Lower leg skin (tissue), 3 donors: ENCODE measurements at regions not wholly inside any gene's neighbourhood (a gene's known extent, or its start where the extent isn't known, plus 50 kb on each side); places are given as distances from the start of the nearest gene placed in this dataset.

Experiments
- POLR2A ChIP-seq, 2 donors: fragments of 450-650 bp; IDR thresholded peaks; one replicate each; pipeline ENCODE4 v1.6.1; 2016 to 2017; ENCODE audit warnings: antibody characterized with exemption in 2 of 2, mild to moderate bottlenecking in 1 of 2, moderate library complexity in 1 of 2
- TF ChIP-seq, protein P1 (sequence below), 3 donors: fragments of 450-650 bp; IDR thresholded peaks; one replicate each; pipeline ENCODE4 v1.5.1; 2016; ENCODE audit warnings: antibody characterized with exemption in 3 of 3, mild to moderate bottlenecking in 3 of 3, moderate library complexity in 2 of 3

GRCh38 chr1:239617731-239618130, 231.4 kb downstream of the CHRM3 start:
- TF ChIP-seq, protein P1, sequence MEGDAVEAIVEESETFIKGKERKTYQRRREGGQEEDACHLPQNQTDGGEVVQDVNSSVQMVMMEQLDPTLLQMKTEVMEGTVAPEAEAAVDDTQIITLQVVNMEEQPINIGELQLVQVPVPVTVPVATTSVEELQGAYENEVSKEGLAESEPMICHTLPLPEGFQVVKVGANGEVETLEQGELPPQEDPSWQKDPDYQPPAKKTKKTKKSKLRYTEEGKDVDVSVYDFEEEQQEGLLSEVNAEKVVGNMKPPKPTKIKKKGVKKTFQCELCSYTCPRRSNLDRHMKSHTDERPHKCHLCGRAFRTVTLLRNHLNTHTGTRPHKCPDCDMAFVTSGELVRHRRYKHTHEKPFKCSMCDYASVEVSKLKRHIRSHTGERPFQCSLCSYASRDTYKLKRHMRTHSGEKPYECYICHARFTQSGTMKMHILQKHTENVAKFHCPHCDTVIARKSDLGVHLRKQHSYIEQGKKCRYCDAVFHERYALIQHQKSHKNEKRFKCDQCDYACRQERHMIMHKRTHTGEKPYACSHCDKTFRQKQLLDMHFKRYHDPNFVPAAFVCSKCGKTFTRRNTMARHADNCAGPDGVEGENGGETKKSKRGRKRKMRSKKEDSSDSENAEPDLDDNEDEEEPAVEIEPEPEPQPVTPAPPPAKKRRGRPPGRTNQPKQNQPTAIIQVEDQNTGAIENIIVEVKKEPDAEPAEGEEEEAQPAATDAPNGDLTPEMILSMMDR (IDR thresholded peaks at IDR 0.05), result no peak
- no peak for TF ChIP-seq POLR2A (IDR thresholded peaks at IDR 0.05)
